HAP-1 (cell line): ENCODE measurements at regions not wholly inside any gene's neighbourhood (a gene's known extent, or its start where the extent isn't known, plus 50 kb on each side); places are given as distances from the start of the nearest gene placed in this dataset.

Experiments
- DNase-seq, 2 experiments: peaks; one replicate each; pipeline ENCODE4 v3.0.0-alpha.2; 2016 to 2020; ENCODE audit warnings: low spot score in 2 of 2
- H3K27me3 ChIP-seq: fragments of 250-450 bp; sonication (Bioruptor Pico); 2 replicates; pipeline ENCODE4 v1.5.1; 2020; ENCODE audit warnings: low read depth, mild to moderate bottlenecking, moderate library complexity
- H3K36me3 ChIP-seq: fragments of 250-450 bp; sonication (Bioruptor Pico); replicated peaks from 2 replicates; pipeline ENCODE4 v1.5.1; 2020; ENCODE audit warnings: mild to moderate bottlenecking
- H3K4me1 ChIP-seq: fragments of 250-450 bp; sonication (Bioruptor Pico); 2 replicates; pipeline ENCODE4 v1.5.1; 2020; ENCODE audit warnings: mild to moderate bottlenecking
- H3K4me3 ChIP-seq: fragments of 250-450 bp; sonication (Bioruptor Pico); 2 replicates; pipeline ENCODE4 v1.5.1; 2020; ENCODE audit warnings: mild to moderate bottlenecking, moderate library complexity
- H3K9me3 ChIP-seq: fragments of 250-450 bp; sonication (Bioruptor Pico); 2 replicates; pipeline ENCODE4 v1.5.1; 2020; ENCODE audit warnings: mild to moderate bottlenecking, moderate library complexity
- in situ Hi-C: fragments of 300-500 bp; cut with MboI; formaldehyde crosslinking; loops from 3 replicates; pipeline ENCODE4 v1.14.3; 2020; ENCODE audit warnings: low sequenced_read_pairs, inconsistent platforms, mixed read lengths

GRCh38 chr16:73145166-73145880 lies 97.4 kb upstream of the ZFHX3 start:
- in situ Hi-C loops: no loop called here
- no peaks in the 10 kb centered on the region for H3K36me3 ChIP-seq
- H3K4me3 ChIP-seq: no peak overlapping the region
- 0 out of 2 replicates have a peak, but pooled peaks cover 5% of the 10 kb centered on the region for H3K27me3 ChIP-seq
- no peaks in the 10 kb centered on the region for H3K4me1 ChIP-seq
- DNase-seq: no peak
- no peaks in the 10 kb centered on the region for H3K9me3 ChIP-seq

GRCh38 chr16:73143576-73144422 lies 95.9 kb upstream of the ZFHX3 start:
- in situ Hi-C loops: no loop called here
- DNase-seq: no peak
- no peak overlapping the region for H3K4me3 ChIP-seq

GRCh38 chr16:73143002-73143401 lies 95.1 kb upstream of the ZFHX3 start:
- DNase-seq: no peak
- H3K4me3 ChIP-seq: no peak overlapping the region
- H3K27me3 ChIP-seq: 0 out of 2 replicates have a peak, but pooled peaks cover 5% of the 10 kb centered on the region
- in situ Hi-C loops: no loop called here
- no peaks in the 10 kb centered on the region for H3K9me3 ChIP-seq
- no peaks in the 10 kb centered on the region for H3K4me1 ChIP-seq
- no peaks in the 10 kb centered on the region for H3K36me3 ChIP-seq

More at GRCh38 chr16:73143576-73144422, 95.9 kb upstream of the ZFHX3 start:
- no peaks in the 10 kb centered on the region for H3K9me3 ChIP-seq
- no peaks in the 10 kb centered on the region for H3K36me3 ChIP-seq
- 0 out of 2 replicates have a peak, but pooled peaks cover 5% of the 10 kb centered on the region for H3K27me3 ChIP-seq
- no peaks in the 10 kb centered on the region for H3K4me1 ChIP-seq

GRCh38 chr16:73142053-73142854 lies 94.3 kb upstream of the ZFHX3 start:
- H3K9me3 ChIP-seq: no peaks in the 10 kb centered on the region
- 0 out of 2 replicates have a peak, but pooled peaks cover 5% of the 10 kb centered on the region for H3K27me3 ChIP-seq
- in situ Hi-C loops: no loop called here
- H3K36me3 ChIP-seq: no peaks in the 10 kb centered on the region
- H3K4me1 ChIP-seq: no peaks in the 10 kb centered on the region
- no peak overlapping the region for H3K4me3 ChIP-seq
- DNase-seq: no peak

- DNase-seq: no peak
- in situ Hi-C loops: no loop called here
- Histone ChIP-seq H3K4me1 (no peaks in the 10 kb centered on the region), H3K4me3 (no peak overlapping the region), H3K27me3 (0 out of 2 replicates have a peak, but pooled peaks cover 9% of the 10 kb centered on the region), H3K36me3 (no peaks in the 10 kb centered on the region), H3K9me3 (no peaks in the 10 kb centered on the region)
Observed at GRCh38 chr16:73140929-73141328, 93.0 kb upstream of the ZFHX3 start.

- Histone ChIP-seq H3K27me3 (no peaks in the 10 kb centered on the region), H3K4me1 (no peaks in the 10 kb centered on the region), H3K36me3 (no peaks in the 10 kb centered on the region), H3K4me3 (no peak overlapping the region), H3K9me3 (no peaks in the 10 kb centered on the region)
- DNase-seq: no peak
- in situ Hi-C loops: no loop called here
Observed at GRCh38 chr16:73131156-73131862, 83.4 kb upstream of the ZFHX3 start.

GRCh38 chr16:73129455-73129854 lies 81.5 kb upstream of the ZFHX3 start:
- H3K36me3 ChIP-seq: no peaks in the 10 kb centered on the region
- no peaks in the 10 kb centered on the region for H3K27me3 ChIP-seq
- no peaks in the 10 kb centered on the region for H3K4me1 ChIP-seq
- no peak overlapping the region for H3K4me3 ChIP-seq
- no peaks in the 10 kb centered on the region for H3K9me3 ChIP-seq
- in situ Hi-C loops: no loop called here
- no peak for DNase-seq

GRCh38 chr16:73126525-73126853 lies 78.6 kb upstream of the ZFHX3 start:
- Histone ChIP-seq H3K9me3 (no peaks in the 10 kb centered on the region), H3K4me1 (no peaks in the 10 kb centered on the region), H3K4me3 (no peak overlapping the region), H3K27me3 (no peaks in the 10 kb centered on the region), H3K36me3 (no peaks in the 10 kb centered on the region)
- no peak for DNase-seq
- in situ Hi-C loops: no loop called here

- no peaks in the 10 kb centered on the region for H3K4me1 ChIP-seq
- no peaks in the 10 kb centered on the region for H3K36me3 ChIP-seq
- H3K4me3 ChIP-seq: no peak overlapping the region
- H3K27me3 ChIP-seq: no peaks in the 10 kb centered on the region
- no peaks in the 10 kb centered on the region for H3K9me3 ChIP-seq
- in situ Hi-C loops: no loop called here
- no peak for DNase-seq
Observed at GRCh38 chr16:73125850-73126524, 78.1 kb upstream of the ZFHX3 start.

GRCh38 chr16:73124665-73125375 lies 76.9 kb upstream of the ZFHX3 start:
- DNase-seq: no peak
- in situ Hi-C loops: no loop called here
- Histone ChIP-seq H3K27me3 (no peaks in the 10 kb centered on the region), H3K9me3 (no peaks in the 10 kb centered on the region), H3K4me3 (no peak overlapping the region), H3K4me1 (no peaks in the 10 kb centered on the region), H3K36me3 (no peaks in the 10 kb centered on the region)

GRCh38 chr16:73124097-73124652 lies 76.2 kb upstream of the ZFHX3 start:
- Histone ChIP-seq H3K27me3 (no peaks in the 10 kb centered on the region), H3K36me3 (no peaks in the 10 kb centered on the region), H3K4me1 (no peaks in the 10 kb centered on the region), H3K4me3 (no peak overlapping the region), H3K9me3 (no peaks in the 10 kb centered on the region)
- in situ Hi-C loops: no loop called here
- DNase-seq: no peak
